HCT116 (cell line): ENCODE measurements at regions not wholly inside any gene's neighbourhood (a gene's known extent, or its start where the extent isn't known, plus 50 kb on each side); places are given as distances from the start of the nearest gene placed in this dataset.

ENCODE experiments used
- CTCF ChIP-seq, 3 experiments: fragments of 200-600 bp in 1 of 3; sonication (generic) in 1 of 3; IDR thresholded peaks in 2 of 3; conservative IDR thresholded peaks in 1 of 3; 2 replicates each; pipeline ENCODE4 v1.5.1; 2012 to 2017; ENCODE audit warnings: low read depth in 2 of 3, low read length in 2 of 3, antibody characterized with exemption in 1 of 3, borderline replicate concordance in 1 of 3, control low read depth in 1 of 3, mild to moderate bottlenecking in 1 of 3, mixed read lengths in 1 of 3, mixed run types in 1 of 3, moderate library complexity in 1 of 3; ENCODE audit not compliant: insufficient read depth in 1 of 3
- POLR2A ChIP-seq: IDR thresholded peaks from 2 replicates; pipeline ENCODE4 v1.7.0; 2011; ENCODE audit warnings: borderline replicate concordance; ENCODE audit not compliant: insufficient read depth, insufficient read length; ENCODE audit errors: extremely low read depth

DNA sequence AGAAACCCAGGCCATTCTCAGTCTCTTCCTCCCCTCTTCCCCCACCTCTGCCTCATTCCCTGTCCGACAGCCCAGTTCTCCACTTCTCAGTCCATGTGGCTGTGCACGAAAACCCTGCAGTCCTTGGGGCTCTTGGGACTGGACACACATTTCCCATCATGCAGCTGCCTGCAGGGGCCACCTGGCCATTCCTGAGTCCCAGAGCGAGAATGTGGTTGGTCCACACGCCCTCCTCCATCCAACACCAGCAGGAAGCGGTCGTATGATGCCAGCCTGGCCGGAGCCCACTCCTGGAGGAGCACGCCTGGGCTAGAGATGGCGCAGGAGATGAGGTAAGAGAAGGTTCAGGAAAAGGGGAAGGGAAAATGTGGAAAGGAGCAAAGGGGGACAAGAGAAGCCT, 222.5 kb downstream of the USP6NL start:
- TF ChIP-seq CTCF (IDR thresholded peaks at IDR 0.05 in 2 of 3, conservative IDR thresholded peaks at IDR 0.05 in 1 of 3; ENCODE audit: borderline replicate concordance in 1 of 3, insufficient read depth in 1 of 3, low read depth in 2 of 3, low read length in 2 of 3): no peak
- no peak for TF ChIP-seq POLR2A
